ENCODE measurements at regions not wholly inside any gene's neighbourhood (a gene's known extent, or its start where the extent isn't known, plus 50 kb on each side); places are given as distances from the start of the nearest gene placed in this dataset.

DNA sequence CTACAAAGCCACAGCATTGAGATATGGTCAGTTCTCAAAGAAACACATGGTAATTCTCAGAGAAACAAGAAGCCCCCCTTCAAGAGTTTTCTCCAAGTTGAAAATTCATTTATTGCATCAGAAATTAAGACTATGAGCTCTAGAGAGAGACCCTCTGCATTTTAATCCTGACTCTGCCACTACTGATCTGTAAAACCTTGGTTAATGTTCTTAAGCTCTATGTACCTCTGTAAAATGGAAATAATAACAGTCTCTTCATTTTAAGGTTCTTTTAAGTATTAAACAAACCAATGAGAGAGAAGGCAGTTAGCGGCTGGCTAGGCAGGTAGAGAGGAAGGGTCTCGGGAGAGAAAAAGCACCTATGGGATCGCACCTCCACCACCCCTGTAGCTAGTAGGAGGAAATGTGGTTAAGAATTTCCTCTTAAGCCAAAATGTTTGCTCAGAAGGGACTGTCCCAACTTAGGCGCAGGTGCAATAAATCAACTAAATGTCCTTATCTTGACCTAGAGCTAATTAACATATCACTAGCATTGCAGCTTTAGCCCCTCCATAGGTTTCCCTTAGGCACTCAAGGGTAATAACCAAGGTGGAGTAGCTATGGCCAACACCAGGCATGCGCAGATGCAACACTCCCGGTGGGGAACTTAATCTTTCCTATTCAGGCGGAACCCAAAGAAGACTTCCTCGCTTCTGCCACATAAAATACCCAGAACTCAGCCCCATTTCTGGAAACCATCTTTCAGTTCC is 1685.4 kb downstream of the MRPL39 start:
- Histone ChIP-seq H3K23ac (ENCODE audit: low read depth, low read length) (no peak overlapping the region), H3K9ac (ENCODE audit: low read depth, low read length) (no peak overlapping the region), H4K8ac (ENCODE audit: low read depth in 2 of 2, low read length in 2 of 2) (no peak overlapping the region), H2BK15ac (ENCODE audit: low read depth, low read length) (no peak overlapping the region), H4K5ac (ENCODE audit: low read depth, low read length) (no peak overlapping the region), H2AK5ac (ENCODE audit: low read depth, low read length) (no peak overlapping the region), H2AFZ (replicated peaks; ENCODE audit: low read length, poor library complexity) (no peak overlapping the region), H3K4me1 (ENCODE audit: control insufficient read depth, insufficient read depth, low read length) (no peaks in the 10 kb centered on the region), H4K91ac (ENCODE audit: insufficient read depth, low read depth, low read length) (no peak overlapping the region), H2BK5ac (ENCODE audit: low read depth, low read length, poor library complexity, severe bottlenecking) (no peak overlapping the region), H3K4me2 (ENCODE audit: low read depth, low read length) (no peak overlapping the region), H2AK9ac (replicated peaks; ENCODE audit: low read depth, low read length, poor library complexity) (no peak overlapping the region), H3K27ac (ENCODE audit: insufficient read depth, low read length) (no peak overlapping the region), H3K4ac (ENCODE audit: low read depth, low read length) (no peak overlapping the region), H4K20me1 (ENCODE audit: insufficient read depth, low read length) (no peaks in the 10 kb centered on the region), H3K9me1 (ENCODE audit: insufficient read depth, low read length) (no peaks in the 10 kb centered on the region), H3K14ac (replicated peaks; ENCODE audit: low read depth, low read length) (no peak overlapping the region), H3K79me1 (ENCODE audit: low read depth in 1 of 2, low read length in 2 of 2) (no peaks in the 10 kb centered on the region), H2BK20ac (ENCODE audit: low read depth, low read length) (no peak overlapping the region), H3K27me3 (ENCODE audit: control insufficient read depth, insufficient read depth, low read length) (no peaks in the 10 kb centered on the region), H3K36me3 (ENCODE audit: control insufficient read depth, insufficient read depth, low read length) (no peaks in the 10 kb centered on the region), H3K56ac (ENCODE audit: extremely low read depth, insufficient read depth, low read length) (no peak overlapping the region), H3K9me3 (ENCODE audit: control insufficient read depth, insufficient read depth, low read length) (peaks cover 3% of the 10 kb centered on the region), H3K4me3 (ENCODE audit: insufficient read depth, low read depth, low read length) (no peak overlapping the region), H3K18ac (ENCODE audit: low read depth, low read length) (no peak overlapping the region), H2BK120ac (ENCODE audit: low read depth, low read length) (no peak overlapping the region)
- dilution Hi-C loops (cut with HindIII; ENCODE audit: low sequenced_read_pairs, unreplicated experiment): no loop called here
- in situ Hi-C loops (cut with MboI; ENCODE audit: low sequenced_read_pairs): no loop called here
- DNase-seq (no peak), ATAC-seq (ENCODE audit: low read depth) (no peak)
- WGBS, 2 experiments (ENCODE audit: extremely low coverage in 2 of 2, insufficient read length in 1 of 2): no CpG with 5 or more reads among the region's 8 CpGs
- TF ChIP-seq, protein P1, sequence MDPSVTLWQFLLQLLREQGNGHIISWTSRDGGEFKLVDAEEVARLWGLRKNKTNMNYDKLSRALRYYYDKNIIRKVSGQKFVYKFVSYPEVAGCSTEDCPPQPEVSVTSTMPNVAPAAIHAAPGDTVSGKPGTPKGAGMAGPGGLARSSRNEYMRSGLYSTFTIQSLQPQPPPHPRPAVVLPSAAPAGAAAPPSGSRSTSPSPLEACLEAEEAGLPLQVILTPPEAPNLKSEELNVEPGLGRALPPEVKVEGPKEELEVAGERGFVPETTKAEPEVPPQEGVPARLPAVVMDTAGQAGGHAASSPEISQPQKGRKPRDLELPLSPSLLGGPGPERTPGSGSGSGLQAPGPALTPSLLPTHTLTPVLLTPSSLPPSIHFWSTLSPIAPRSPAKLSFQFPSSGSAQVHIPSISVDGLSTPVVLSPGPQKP (IDR thresholded peaks at IDR 0.05; ENCODE audit: borderline replicate concordance, low read depth, low read length): no peak
- TF ChIP-seq MAZ (IDR thresholded peaks at IDR 0.05; ENCODE audit: borderline replicate concordance, low read depth, low read length) (no peak), RAD21 (IDR thresholded peaks at IDR 0.05; ENCODE audit: low read length) (no peak), SMC3 (IDR thresholded peaks at IDR 0.05; ENCODE audit: low read depth, low read length) (no peak), CHD1 (IDR thresholded peaks at IDR 0.05; ENCODE audit: low read depth, low read length) (no peak), POLR2A (IDR thresholded peaks at IDR 0.05; ENCODE audit: low read depth, low read length) (no peak), MXI1 (IDR thresholded peaks at IDR 0.05; ENCODE audit: borderline replicate concordance, low read depth, low read length) (no peak), RCOR1 (IDR thresholded peaks at IDR 0.05; ENCODE audit: insufficient replicate concordance, low read length) (no peak), CEBPB (IDR thresholded peaks at IDR 0.05; ENCODE audit: low read depth, low read length) (no peak), FOS (IDR thresholded peaks at IDR 0.05; ENCODE audit: low read depth, low read length) (no peak), BHLHE40 (IDR thresholded peaks at IDR 0.05; ENCODE audit: low read depth, low read length) (no peak), RFX5 (IDR thresholded peaks at IDR 0.05; ENCODE audit: low read depth, low read length) (no peak), MAFK (IDR thresholded peaks at IDR 0.05; ENCODE audit: low read depth, low read length) (no peak), NFE2L2 (IDR thresholded peaks at IDR 0.05; ENCODE audit: low read depth, low read length) (no peak)
- TF ChIP-seq, protein P2, sequence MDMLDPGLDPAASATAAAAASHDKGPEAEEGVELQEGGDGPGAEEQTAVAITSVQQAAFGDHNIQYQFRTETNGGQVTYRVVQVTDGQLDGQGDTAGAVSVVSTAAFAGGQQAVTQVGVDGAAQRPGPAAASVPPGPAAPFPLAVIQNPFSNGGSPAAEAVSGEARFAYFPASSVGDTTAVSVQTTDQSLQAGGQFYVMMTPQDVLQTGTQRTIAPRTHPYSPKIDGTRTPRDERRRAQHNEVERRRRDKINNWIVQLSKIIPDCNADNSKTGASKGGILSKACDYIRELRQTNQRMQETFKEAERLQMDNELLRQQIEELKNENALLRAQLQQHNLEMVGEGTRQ (IDR thresholded peaks at IDR 0.05; ENCODE audit: low read depth, low read length): no peak
- TF ChIP-seq, protein P3, sequence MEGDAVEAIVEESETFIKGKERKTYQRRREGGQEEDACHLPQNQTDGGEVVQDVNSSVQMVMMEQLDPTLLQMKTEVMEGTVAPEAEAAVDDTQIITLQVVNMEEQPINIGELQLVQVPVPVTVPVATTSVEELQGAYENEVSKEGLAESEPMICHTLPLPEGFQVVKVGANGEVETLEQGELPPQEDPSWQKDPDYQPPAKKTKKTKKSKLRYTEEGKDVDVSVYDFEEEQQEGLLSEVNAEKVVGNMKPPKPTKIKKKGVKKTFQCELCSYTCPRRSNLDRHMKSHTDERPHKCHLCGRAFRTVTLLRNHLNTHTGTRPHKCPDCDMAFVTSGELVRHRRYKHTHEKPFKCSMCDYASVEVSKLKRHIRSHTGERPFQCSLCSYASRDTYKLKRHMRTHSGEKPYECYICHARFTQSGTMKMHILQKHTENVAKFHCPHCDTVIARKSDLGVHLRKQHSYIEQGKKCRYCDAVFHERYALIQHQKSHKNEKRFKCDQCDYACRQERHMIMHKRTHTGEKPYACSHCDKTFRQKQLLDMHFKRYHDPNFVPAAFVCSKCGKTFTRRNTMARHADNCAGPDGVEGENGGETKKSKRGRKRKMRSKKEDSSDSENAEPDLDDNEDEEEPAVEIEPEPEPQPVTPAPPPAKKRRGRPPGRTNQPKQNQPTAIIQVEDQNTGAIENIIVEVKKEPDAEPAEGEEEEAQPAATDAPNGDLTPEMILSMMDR (conservative IDR thresholded peaks at IDR 0.05; ENCODE audit: low read depth, low read length): no peak
- intact Hi-C loops (cut with micrococcal nuclease): no loop called here
- no TSS peak for BruUV-seq (replicated peaks)
- ChIA-PET CTCF (no interaction called here), POLR2A (ENCODE audit: unreplicated experiment) (no interaction called here)

All from IMR-90 (cell line).